LoVo (cell line): ENCODE measurements at regions not wholly inside any gene's neighbourhood (a gene's known extent, or its start where the extent isn't known, plus 50 kb on each side); places are given as distances from the start of the nearest gene placed in this dataset.

ENCODE experiments used
- DNase-seq: peaks from one replicate; pipeline ENCODE4 v3.0.0-alpha.2; 2016; ENCODE audit warnings: low spot score

GRCh38 chr4:25528391-25528790, 127.3 kb upstream of the SLC34A2 start:
- no peak for DNase-seq

- no peak for DNase-seq
Measured at GRCh38 chr4:25531272-25531671, 124.4 kb upstream of the SLC34A2 start.

- DNase-seq, result no peak
Measured at GRCh38 chr4:25532591-25532990, 123.1 kb upstream of the SLC34A2 start.

GRCh38 chr4:25533256-25533655, 122.4 kb upstream of the SLC34A2 start:
- DNase-seq, result no peak

- DNase-seq, result no peak
Measured at GRCh38 chr4:25535278-25535677, 120.4 kb upstream of the SLC34A2 start.

GRCh38 chr4:25535701-25536473, 119.8 kb upstream of the SLC34A2 start:
- DNase-seq, result no peak

GRCh38 chr4:25536564-25537320, 118.9 kb upstream of the SLC34A2 start:
- no peak for DNase-seq

GRCh38 chr4:25538430-25538829, 117.2 kb upstream of the SLC34A2 start:
- DNase-seq, result no peak

GRCh38 chr4:25539241-25539640, 116.4 kb upstream of the SLC34A2 start:
- DNase-seq, result no peak

GRCh38 chr4:25540734-25541133, 114.9 kb upstream of the SLC34A2 start:
- no peak for DNase-seq

- no peak for DNase-seq
Measured at GRCh38 chr4:25547343-25547742, 108.3 kb upstream of the SLC34A2 start.

GRCh38 chr4:25549413-25549812, 106.2 kb upstream of the SLC34A2 start:
- DNase-seq, result no peak

GRCh38 chr4:25550376-25551030, 105.1 kb upstream of the SLC34A2 start:
- DNase-seq, result no peak

GRCh38 chr4:25551605-25552004, 104.0 kb upstream of the SLC34A2 start:
- DNase-seq, result peak; percentile 26

- no peak for DNase-seq
Measured at GRCh38 chr4:25552580-25553271, 102.9 kb upstream of the SLC34A2 start.

GRCh38 chr4:25559508-25559907, 96.1 kb upstream of the SLC34A2 start:
- DNase-seq, result no peak

GRCh38 chr4:25560605-25561004, 95.0 kb upstream of the SLC34A2 start:
- no peak for DNase-seq

- DNase-seq, result no peak
Measured at GRCh38 chr4:25563071-25563564, 92.5 kb upstream of the SLC34A2 start.

- DNase-seq, result no peak
Measured at GRCh38 chr4:25564836-25565235, 90.8 kb upstream of the SLC34A2 start.

GRCh38 chr4:25567253-25567652, 88.4 kb upstream of the SLC34A2 start:
- no peak for DNase-seq

GRCh38 chr4:25569716-25570115, 85.9 kb upstream of the SLC34A2 start:
- DNase-seq, result no peak

- no peak for DNase-seq
Measured at GRCh38 chr4:25575611-25576010, 80.0 kb upstream of the SLC34A2 start.
